EL (cell line): ENCODE measurements at regions not wholly inside any gene's neighbourhood (a gene's known extent, or its start where the extent isn't known, plus 50 kb on each side); places are given as distances from the start of the nearest gene placed in this dataset.

Experiments
- DNase-seq: peaks from one replicate; pipeline ENCODE4 v3.0.0-alpha.2; 2016

DNA sequence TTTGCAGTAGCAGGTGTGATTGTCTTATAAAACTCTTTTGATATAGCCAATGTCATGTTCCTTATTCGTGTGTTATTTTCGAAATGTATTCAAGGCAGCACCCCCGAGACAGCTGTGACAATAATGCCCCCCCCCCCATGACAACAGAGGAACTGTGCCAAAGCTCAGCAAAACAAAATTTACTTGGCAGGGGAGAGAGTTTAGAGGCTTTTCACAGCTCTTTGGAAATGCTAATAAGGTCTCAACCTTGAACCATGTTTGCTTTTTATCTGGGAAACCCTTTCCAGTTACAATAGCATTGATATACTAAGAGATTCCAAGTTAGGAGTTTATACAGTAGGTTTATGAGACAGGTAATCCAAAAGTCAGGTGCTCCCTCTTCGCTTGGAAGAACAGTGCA, 56.4 kb upstream of the USP44 start:
- no peak for DNase-seq

DNA sequence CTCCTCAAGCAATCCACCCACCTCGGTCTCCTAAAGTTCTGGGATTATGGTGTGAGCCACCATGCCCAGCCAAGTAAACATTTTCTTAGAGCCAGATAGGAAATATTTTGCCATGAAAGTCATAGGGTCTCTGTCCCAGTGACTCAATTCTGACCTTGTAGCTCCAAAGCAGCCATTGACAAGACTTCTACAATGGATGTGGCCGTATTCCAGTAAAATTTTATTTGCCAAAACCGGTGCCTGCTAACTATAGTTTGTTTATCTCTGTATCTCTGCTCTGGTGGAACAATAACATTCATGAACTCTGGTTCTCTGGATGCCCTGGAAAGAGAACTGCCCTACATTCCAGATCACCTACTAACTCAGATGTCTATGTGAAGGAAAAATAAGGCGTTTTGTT, 54.6 kb upstream of the USP44 start:
- peak; percentile 47 for DNase-seq

DNA sequence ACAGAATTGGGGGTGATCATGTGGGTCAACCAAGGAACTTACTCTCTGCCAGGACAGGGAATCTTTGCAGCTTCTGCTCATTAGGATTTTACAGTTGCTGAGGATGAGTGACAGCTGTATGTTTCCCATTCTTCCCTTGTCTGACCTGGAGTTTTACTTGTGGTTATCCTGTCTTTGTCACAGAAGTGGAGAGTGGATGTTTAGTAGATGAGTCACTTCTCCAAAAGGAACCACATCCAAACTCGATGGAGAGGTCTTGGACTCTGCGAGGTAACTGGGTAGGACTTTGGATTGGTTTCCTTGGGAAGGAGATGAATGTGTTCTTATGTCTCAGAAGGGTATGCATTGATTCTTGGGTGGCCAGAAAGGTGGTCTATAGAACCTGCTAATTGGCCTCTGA, 53.8 kb upstream of the USP44 start:
- DNase-seq = peak; percentile 77

DNA sequence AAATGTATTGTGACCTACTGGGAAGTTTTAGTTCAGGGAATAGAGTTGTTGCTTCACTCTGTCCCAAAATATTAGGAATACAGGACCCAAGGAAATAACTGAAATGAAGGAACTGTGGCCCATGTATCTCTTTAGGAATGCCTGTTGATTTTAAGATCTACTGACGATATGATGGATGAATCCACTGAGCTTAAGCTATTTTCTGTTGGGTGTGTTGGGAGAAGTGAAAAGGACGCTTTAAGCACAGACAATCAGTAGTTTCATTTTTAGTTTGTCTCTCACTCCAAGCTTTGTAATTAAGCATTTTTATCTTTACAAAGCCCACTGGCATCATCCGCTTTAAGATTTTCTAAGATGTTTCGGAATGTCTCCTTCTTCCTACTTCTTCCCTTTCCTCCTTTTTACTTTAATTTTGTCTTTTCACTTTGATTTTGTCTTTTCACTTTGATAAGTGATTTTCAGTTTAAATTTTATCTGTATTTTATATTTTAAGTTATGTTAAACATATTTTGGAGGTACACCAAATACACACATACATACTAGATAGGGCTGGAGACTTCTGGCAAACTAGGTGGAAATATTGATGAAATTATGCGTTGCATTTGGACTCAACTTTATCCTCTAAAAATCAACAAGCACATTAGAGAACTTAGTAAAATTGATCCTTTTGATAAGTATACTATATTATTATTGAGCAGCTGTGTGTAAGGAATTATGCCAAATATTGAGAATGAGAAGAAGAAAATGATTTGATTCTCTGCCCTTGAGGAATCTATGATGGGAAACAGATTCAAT, 52.3 kb upstream of the USP44 start:
- DNase-seq = no peak

DNA sequence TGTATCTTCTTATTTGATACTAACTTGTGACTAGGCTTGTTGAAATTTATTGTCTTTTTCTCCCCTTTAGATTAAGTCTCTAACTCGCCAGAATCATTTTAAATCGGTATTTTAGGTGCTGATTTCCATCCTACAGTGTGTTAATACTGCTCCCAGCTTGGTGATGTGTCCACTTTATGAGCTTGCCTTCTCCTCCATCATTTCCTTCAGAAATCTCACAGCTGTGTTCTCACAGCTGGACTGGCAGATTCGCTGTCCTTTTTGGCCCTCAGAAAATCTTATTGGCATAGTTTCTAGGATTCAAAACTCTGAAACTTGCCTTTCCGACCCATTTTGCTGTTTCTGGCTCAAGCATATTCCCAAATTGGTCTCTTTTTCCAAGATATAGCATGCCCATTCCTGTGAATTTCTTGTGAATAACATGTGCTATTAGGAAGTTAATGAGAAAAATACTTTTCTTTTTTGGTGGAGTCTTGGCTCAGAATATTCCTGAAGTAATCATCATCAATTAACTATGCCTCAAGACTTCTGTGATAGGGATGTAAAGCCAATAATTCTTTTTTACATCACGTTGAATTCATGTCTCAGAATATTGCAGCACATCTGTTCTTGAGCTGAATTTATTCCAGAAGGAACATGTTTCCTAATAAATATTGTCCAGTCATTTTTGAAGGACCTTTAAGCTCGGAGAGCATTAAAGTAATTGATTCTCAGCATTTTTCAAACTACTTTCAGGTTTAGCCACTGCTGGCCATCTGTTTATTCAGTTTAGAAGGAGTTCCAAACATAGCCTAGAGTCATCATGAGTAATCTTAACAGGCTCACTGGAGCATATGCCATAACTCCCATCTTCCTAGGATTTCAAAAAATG, 50.0 kb upstream of the USP44 start:
- peak; percentile 70 for DNase-seq
